HUDEP-2 (cell line): ENCODE measurements at regions not wholly inside any gene's neighbourhood (a gene's known extent, or its start where the extent isn't known, plus 50 kb on each side); places are given as distances from the start of the nearest gene placed in this dataset.
A peak's percentile ranks its signal among the peaks of the same experiment; 100 is the strongest.
"Not testable (repeated sequence)": the region's sequence is repeated elsewhere in the genome, so short reads cannot be mapped to it uniquely, and the experiment has no call there.

Experiments used
- DNase-seq, 76 experiments: peaks; one replicate each; lab custom pipeline; 2025; ENCODE audit not compliant: unreplicated experiment in 76 of 76; lab: John Stamatoyannopoulos, UW

- DNase-seq: no peak
Observed at GRCh38 chr4:42824278-42824977, 68.1 kb upstream of the GRXCR1 start.

GRCh38 chr4:42821230-42821629, 71.3 kb upstream of the GRXCR1 start:
- DNase-seq: no peak

- DNase-seq: no peak
Observed at GRCh38 chr4:42819863-42820514, 72.5 kb upstream of the GRXCR1 start.

- DNase-seq: no peak
Observed at GRCh38 chr4:42817913-42818312, 74.6 kb upstream of the GRXCR1 start.

GRCh38 chr4:42816880-42817400, 75.6 kb upstream of the GRXCR1 start:
- DNase-seq: peak in 1 of 76 experiments; percentile 7

GRCh38 chr4:42816189-42816879, 76.2 kb upstream of the GRXCR1 start:
- peak in 5 of 76 experiments; percentile 1 to 47 (median 5) for DNase-seq

- DNase-seq: no peak
Observed at GRCh38 chr4:42809419-42810084, 83.0 kb upstream of the GRXCR1 start.

- DNase-seq: no peak
Observed at GRCh38 chr4:42806303-42806835, 86.1 kb upstream of the GRXCR1 start.

- DNase-seq: no peak
Observed at GRCh38 chr4:42789041-42789567, 103.4 kb upstream of the GRXCR1 start.

GRCh38 chr4:42787079-42787463, 105.4 kb upstream of the GRXCR1 start:
- no peak for DNase-seq

- no peak for DNase-seq
Observed at GRCh38 chr4:42786350-42787078, 106.0 kb upstream of the GRXCR1 start.

- no peak for DNase-seq
Observed at GRCh38 chr4:42785817-42786216, 106.7 kb upstream of the GRXCR1 start.

GRCh38 chr4:42781315-42781714, 111.2 kb upstream of the GRXCR1 start:
- DNase-seq: no peak

GRCh38 chr4:42778349-42778748, 114.2 kb upstream of the GRXCR1 start:
- no peak for DNase-seq

GRCh38 chr4:42768125-42768748, 111.3 kb upstream of the ATP8A1 start:
- DNase-seq: no peak

GRCh38 chr4:42767669-42768068, 110.8 kb upstream of the ATP8A1 start:
- no peak for DNase-seq

GRCh38 chr4:42761804-42762203, 104.9 kb upstream of the ATP8A1 start:
- DNase-seq: no peak

- DNase-seq: not testable (repeated sequence)
Observed at GRCh38 chr4:42754965-42755364, 98.1 kb upstream of the ATP8A1 start.

- no peak for DNase-seq
Observed at GRCh38 chr4:42751587-42751986, 94.7 kb upstream of the ATP8A1 start.
